PC-3 (cell line): ENCODE measurements at regions not wholly inside any gene's neighbourhood (a gene's known extent, or its start where the extent isn't known, plus 50 kb on each side); places are given as distances from the start of the nearest gene placed in this dataset.

Experiments
- CTCF ChIP-seq: fragments of 300-600 bp; sonication (generic); conservative IDR thresholded peaks from 2 replicates; pipeline ENCODE4 v1.5.1; 2017; ENCODE audit warnings: antibody characterized with exemption, low read depth, mild to moderate bottlenecking, low read length
- EZH2 ChIP-seq: fragments of 300-600 bp; sonication (generic); IDR thresholded peaks from one replicate; pipeline ENCODE4 v1.6.1; 2017; ENCODE audit warnings: antibody characterized with exemption, mild to moderate bottlenecking, low read length; ENCODE audit not compliant: unreplicated experiment
- EZH2phosphoT487 ChIP-seq: fragments of 300-600 bp; sonication (generic); IDR thresholded peaks from 2 replicates; pipeline ENCODE4 v1.6.1; 2018; ENCODE audit warnings: mild to moderate bottlenecking, antibody characterized with exemption, low read length, borderline replicate concordance

- TF ChIP-seq CTCF (no peak), EZH2 (no peak), EZH2phosphoT487 (no peak)
Measured at GRCh38 chr13:50762969-50763567, 80.4 kb downstream of the DLEU7 start.
